MM.1S (cell line): ENCODE measurements at regions not wholly inside any gene's neighbourhood (a gene's known extent, or its start where the extent isn't known, plus 50 kb on each side); places are given as distances from the start of the nearest gene placed in this dataset.
"Not testable (repeated sequence)": the region's sequence is repeated elsewhere in the genome, so short reads cannot be mapped to it uniquely, and the experiment has no call there.

ENCODE experiments used
- DNase-seq: peaks from one replicate; pipeline ENCODE4 v3.0.0-alpha.2; 2015
- H2AFZ ChIP-seq: fragments of 300-600 bp; sonication (generic); 2 replicates; pipeline ENCODE4 v1.6.0; 2016; ENCODE audit warnings: antibody characterized with exemption, low read length
- H3F3A ChIP-seq: fragments of 300-600 bp; sonication (generic); 2 replicates; pipeline ENCODE4 v1.6.1; 2016; ENCODE audit warnings: mild to moderate bottlenecking, antibody characterized with exemption, low read length, moderate library complexity, mixed read lengths; ENCODE audit not compliant: insufficient read depth
- H3K27ac ChIP-seq: fragments of 300-600 bp; sonication (generic); 2 replicates; pipeline ENCODE4 v1.5.1; 2016; ENCODE audit warnings: mild to moderate bottlenecking, low read length
- H3K27me3 ChIP-seq: fragments of 300-600 bp; sonication (generic); replicated peaks from 2 replicates; pipeline ENCODE4 v1.6.0; 2016; ENCODE audit warnings: low read length; ENCODE audit not compliant: insufficient read depth
- H3K36me3 ChIP-seq: fragments of 300-600 bp; sonication (generic); replicated peaks from 2 replicates; pipeline ENCODE4 v1.6.1; 2016; ENCODE audit warnings: mild to moderate bottlenecking, low read length, mixed read lengths; ENCODE audit not compliant: insufficient read depth
- H3K4me1 ChIP-seq: fragments of 300-600 bp; sonication (generic); 2 replicates; pipeline ENCODE4 v1.6.1; 2016; ENCODE audit warnings: low read length, mixed read lengths
- H3K4me2 ChIP-seq: fragments of 300-600 bp; sonication (generic); 2 replicates; pipeline ENCODE4 v1.6.0; 2016; ENCODE audit warnings: low read depth, low read length
- H3K4me3 ChIP-seq: fragments of 300-600 bp; sonication (generic); 2 replicates; pipeline ENCODE4 v1.5.1; 2016; ENCODE audit warnings: low read length, mixed read lengths
- H3K79me2 ChIP-seq: fragments of 300-600 bp; sonication (generic); 2 replicates; pipeline ENCODE4 v1.6.1; 2016; ENCODE audit warnings: mixed run types, low read length, mixed read lengths
- H3K9ac ChIP-seq: fragments of 300-600 bp; sonication (generic); 2 replicates; pipeline ENCODE4 v1.6.1; 2016; ENCODE audit warnings: low read length, mixed read lengths
- H3K9me2 ChIP-seq: fragments of 300-600 bp; sonication (generic); replicated peaks from 2 replicates; pipeline ENCODE4 v1.6.1; 2016; ENCODE audit warnings: mild to moderate bottlenecking, low read length, mixed read lengths; ENCODE audit not compliant: insufficient read depth
- H3K9me3 ChIP-seq: fragments of 300-600 bp; sonication (generic); replicated peaks from 2 replicates; pipeline ENCODE4 v1.6.1; 2016; ENCODE audit warnings: mild to moderate bottlenecking, low read length, mixed read lengths; ENCODE audit not compliant: insufficient read depth
- H4K20me1 ChIP-seq: fragments of 300-600 bp; sonication (generic); 2 replicates; pipeline ENCODE4 v1.6.1; 2016; ENCODE audit warnings: mild to moderate bottlenecking, low read length, moderate library complexity, mixed read lengths; ENCODE audit not compliant: insufficient read depth
- EZH2 ChIP-seq: fragments of 300-600 bp; sonication (generic); optimal IDR thresholded peaks from 2 replicates; pipeline ENCODE3; 2017; ENCODE audit warnings: low read depth, mild to moderate bottlenecking, antibody characterized with exemption, low read length, mixed read lengths
- EZH2phosphoT487 ChIP-seq: fragments of 300-600 bp; sonication (generic); IDR thresholded peaks from 2 replicates; pipeline ENCODE4 v1.6.1; 2018; ENCODE audit warnings: antibody characterized with exemption, low read length
- TF ChIP-seq, protein P1 (sequence below): fragments of 300-600 bp; sonication (generic); IDR thresholded peaks from 2 replicates; pipeline ENCODE4 v1.5.1; 2016; ENCODE audit warnings: antibody characterized with exemption, low read length, mixed read lengths

DNA sequence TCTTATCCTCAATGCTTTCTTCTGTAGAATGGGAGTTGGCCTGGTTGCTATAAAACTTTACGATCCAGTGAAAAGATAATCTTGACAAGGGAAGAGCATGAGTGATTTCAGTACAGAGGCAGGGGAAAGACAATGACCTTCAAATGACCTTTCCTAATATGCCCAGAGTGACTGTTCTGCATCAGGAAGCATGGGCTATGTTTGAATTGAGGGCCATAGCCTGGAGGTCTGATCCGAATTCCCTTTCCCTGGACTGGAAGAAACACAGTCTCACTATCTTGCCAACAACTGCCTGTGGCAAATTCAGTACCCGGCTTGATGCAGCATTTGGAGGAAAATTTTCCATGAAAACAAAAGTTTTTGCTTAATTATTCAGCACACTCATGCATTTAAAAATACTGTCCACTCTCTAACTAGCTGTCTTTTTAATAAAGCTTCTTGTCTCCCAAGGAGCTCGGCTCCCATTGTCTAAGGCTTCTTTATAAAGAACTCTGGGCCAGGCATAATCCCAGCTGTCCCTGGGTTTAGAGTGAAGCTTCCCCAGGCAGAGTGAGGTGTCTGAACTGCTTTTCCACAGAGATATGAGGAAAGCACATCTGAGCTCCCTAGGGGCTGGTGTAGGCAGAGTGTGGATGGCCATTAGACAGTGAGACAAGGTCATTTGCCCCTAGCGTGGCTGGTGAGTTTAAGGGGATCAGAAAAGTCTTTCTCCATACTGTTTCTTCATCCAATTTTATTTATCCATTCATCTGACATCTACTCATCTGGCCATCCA, 132.7 kb upstream of the CADM1 start:
- no peak overlapping the region for H2AFZ ChIP-seq
- H3K9ac ChIP-seq = no peak overlapping the region
- no peaks in the 10 kb centered on the region for H3F3A ChIP-seq
- no peaks in the 10 kb centered on the region for H3K9me2 ChIP-seq
- H3K79me2 ChIP-seq = no peaks in the 10 kb centered on the region
- no peaks in the 10 kb centered on the region for H3K4me1 ChIP-seq
- TF ChIP-seq, protein P1, sequence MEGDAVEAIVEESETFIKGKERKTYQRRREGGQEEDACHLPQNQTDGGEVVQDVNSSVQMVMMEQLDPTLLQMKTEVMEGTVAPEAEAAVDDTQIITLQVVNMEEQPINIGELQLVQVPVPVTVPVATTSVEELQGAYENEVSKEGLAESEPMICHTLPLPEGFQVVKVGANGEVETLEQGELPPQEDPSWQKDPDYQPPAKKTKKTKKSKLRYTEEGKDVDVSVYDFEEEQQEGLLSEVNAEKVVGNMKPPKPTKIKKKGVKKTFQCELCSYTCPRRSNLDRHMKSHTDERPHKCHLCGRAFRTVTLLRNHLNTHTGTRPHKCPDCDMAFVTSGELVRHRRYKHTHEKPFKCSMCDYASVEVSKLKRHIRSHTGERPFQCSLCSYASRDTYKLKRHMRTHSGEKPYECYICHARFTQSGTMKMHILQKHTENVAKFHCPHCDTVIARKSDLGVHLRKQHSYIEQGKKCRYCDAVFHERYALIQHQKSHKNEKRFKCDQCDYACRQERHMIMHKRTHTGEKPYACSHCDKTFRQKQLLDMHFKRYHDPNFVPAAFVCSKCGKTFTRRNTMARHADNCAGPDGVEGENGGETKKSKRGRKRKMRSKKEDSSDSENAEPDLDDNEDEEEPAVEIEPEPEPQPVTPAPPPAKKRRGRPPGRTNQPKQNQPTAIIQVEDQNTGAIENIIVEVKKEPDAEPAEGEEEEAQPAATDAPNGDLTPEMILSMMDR = no peak
- TF ChIP-seq EZH2 (no peak), EZH2phosphoT487 (no peak)
- DNase-seq = no peak
- no peaks in the 10 kb centered on the region for H4K20me1 ChIP-seq
- H3K27ac ChIP-seq = no peak overlapping the region
- no peaks in the 10 kb centered on the region for H3K9me3 ChIP-seq
- H3K36me3 ChIP-seq = no peaks in the 10 kb centered on the region
- no peak overlapping the region for H3K4me2 ChIP-seq
- H3K4me3 ChIP-seq = no peak overlapping the region
- H3K27me3 ChIP-seq = no peaks in the 10 kb centered on the region

DNA sequence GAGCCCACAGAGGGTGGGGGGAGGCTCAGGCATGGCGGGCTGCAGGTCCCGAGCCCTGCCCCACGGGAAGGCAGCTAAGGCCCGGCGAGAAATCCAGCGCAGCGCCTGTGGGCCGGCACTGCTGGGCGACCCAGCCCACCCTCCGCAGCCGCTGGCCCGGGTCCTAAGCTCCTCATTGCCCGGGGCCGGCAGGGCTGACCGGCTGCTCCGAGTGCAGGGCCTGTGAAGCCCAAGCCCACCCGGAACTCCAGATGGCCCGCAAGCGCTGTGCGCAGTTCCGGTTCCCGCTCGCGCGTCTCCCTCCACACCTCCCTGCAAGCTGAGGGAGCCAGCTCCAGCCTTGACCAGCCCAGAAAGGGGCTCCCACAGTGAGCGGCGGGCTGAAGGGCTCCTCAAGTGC, 129.8 kb upstream of the CADM1 start:
- not testable (repeated sequence) for H3K36me3 ChIP-seq, H3K4me1 ChIP-seq

DNA sequence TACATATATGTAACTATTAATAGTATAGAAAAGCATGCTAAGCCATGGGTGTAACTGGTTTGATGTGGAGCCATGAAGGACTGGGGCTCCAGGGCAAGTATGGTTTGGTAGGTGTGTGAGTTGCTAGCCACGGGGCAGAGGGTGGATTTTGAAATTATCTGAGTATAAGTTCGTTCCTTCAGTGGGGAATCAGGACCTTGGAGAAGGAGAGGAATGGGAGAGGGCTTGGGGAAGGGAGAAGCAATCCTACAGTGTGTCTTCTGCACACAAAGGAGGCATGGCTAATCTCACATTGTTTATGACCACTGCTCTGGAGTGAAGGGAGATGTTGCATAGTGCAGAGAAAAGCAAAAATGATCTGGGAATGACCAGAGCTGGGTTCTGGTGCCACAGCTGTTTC, 127.8 kb upstream of the CADM1 start:
- Histone ChIP-seq H3K9ac (no peak overlapping the region), H3K27me3 (no peaks in the 10 kb centered on the region), H3K36me3 (no peaks in the 10 kb centered on the region), H3F3A (no peaks in the 10 kb centered on the region), H3K9me3 (no peaks in the 10 kb centered on the region), H4K20me1 (no peaks in the 10 kb centered on the region), H3K79me2 (no peaks in the 10 kb centered on the region), H3K4me1 (no peaks in the 10 kb centered on the region), H3K27ac (no peak overlapping the region), H3K4me3 (no peak overlapping the region), H3K4me2 (no peak overlapping the region), H2AFZ (no peak overlapping the region), H3K9me2 (no peaks in the 10 kb centered on the region)
- DNase-seq = no peak
- TF ChIP-seq EZH2 (no peak), EZH2phosphoT487 (no peak)
- TF ChIP-seq, protein P1 = no peak

More for the DNA sequence above, 129.8 kb upstream of the CADM1 start:
- not testable (repeated sequence) for H3K4me3 ChIP-seq, H3F3A ChIP-seq, H3K4me2 ChIP-seq, H3K9me3 ChIP-seq, H3K9me2 ChIP-seq, H3K79me2 ChIP-seq, H3K9ac ChIP-seq, DNase-seq, H4K20me1 ChIP-seq, H2AFZ ChIP-seq, H3K27me3 ChIP-seq, H3K27ac ChIP-seq

DNA sequence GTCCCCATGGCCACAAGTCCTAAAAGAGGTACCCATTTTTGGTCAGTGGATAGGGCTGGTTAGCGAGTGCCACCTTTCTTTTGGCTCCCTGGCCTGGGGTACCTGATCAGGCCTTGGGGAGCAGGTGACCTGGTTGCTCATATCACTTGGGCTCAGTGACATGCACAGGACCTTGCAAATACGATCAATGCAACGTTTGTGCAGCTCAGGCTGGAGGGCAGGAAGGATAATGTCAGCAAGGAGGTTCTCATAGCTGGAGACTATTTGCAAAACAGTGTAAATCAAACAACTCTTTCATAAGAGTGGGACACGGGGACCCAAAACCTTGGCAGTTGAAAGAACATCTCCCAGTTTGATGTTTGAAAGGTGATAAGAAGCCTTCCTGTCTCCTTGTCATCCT, 127.4 kb upstream of the CADM1 start:
- Histone ChIP-seq H2AFZ (no peak overlapping the region), H3K4me1 (no peaks in the 10 kb centered on the region), H3K9me2 (no peaks in the 10 kb centered on the region), H3K9me3 (no peaks in the 10 kb centered on the region), H3K27ac (no peak overlapping the region), H3K36me3 (no peaks in the 10 kb centered on the region), H3K4me2 (no peak overlapping the region), H3F3A (no peaks in the 10 kb centered on the region), H3K27me3 (no peaks in the 10 kb centered on the region), H4K20me1 (no peaks in the 10 kb centered on the region), H3K79me2 (no peaks in the 10 kb centered on the region), H3K4me3 (no peak overlapping the region), H3K9ac (no peak overlapping the region)
- no peak for DNase-seq
- no peak for TF ChIP-seq EZH2phosphoT487
- TF ChIP-seq EZH2 = no peak
- TF ChIP-seq, protein P1 = no peak
